D721Med (cell line): ENCODE measurements at regions not wholly inside any gene's neighbourhood (a gene's known extent, or its start where the extent isn't known, plus 50 kb on each side); places are given as distances from the start of the nearest gene placed in this dataset.

ENCODE experiments used
- DNase-seq: peaks from one replicate; pipeline ENCODE4 v3.0.0; 2011; ENCODE audit warnings: low spot score; ENCODE audit not compliant: insufficient read length
- FAIRE-seq: peaks from 2 replicates; lab custom pipeline; 2011; peaks lifted over from hg19 to GRCh38; lab: Jason Lieb, UNC
- CTCF ChIP-seq: IDR thresholded peaks from 2 replicates; pipeline ENCODE4 v1.5.1; 2012; ENCODE audit warnings: mild to moderate bottlenecking, control low read depth; ENCODE audit not compliant: insufficient read depth; ENCODE audit errors: missing control alignments

GRCh38 chrX:95218976-95219375 is 1465.7 kb upstream of the DIAPH2 start:
- no peak for TF ChIP-seq CTCF
- DNase-seq (no peak), FAIRE-seq (no peak)

- FAIRE-seq (no peak), DNase-seq (no peak)
- TF ChIP-seq CTCF = no peak
Measured at GRCh38 chrX:95248386-95248785, 1436.3 kb upstream of the DIAPH2 start.

- DNase-seq = no peak
- no peak for TF ChIP-seq CTCF
- FAIRE-seq = no peak
Measured at GRCh38 chrX:95290455-95290854, 1394.2 kb upstream of the DIAPH2 start.

GRCh38 chrX:95291561-95291960 is 1393.1 kb upstream of the DIAPH2 start:
- DNase-seq (no peak), FAIRE-seq (no peak)
- no peak for TF ChIP-seq CTCF

GRCh38 chrX:95318882-95319281 is 1365.8 kb upstream of the DIAPH2 start:
- FAIRE-seq (no peak), DNase-seq (no peak)
- TF ChIP-seq CTCF = peak; percentile 22

GRCh38 chrX:95325185-95325584 is 1359.5 kb upstream of the DIAPH2 start:
- FAIRE-seq (no peak), DNase-seq (no peak)
- TF ChIP-seq CTCF = no peak

- DNase-seq (no peak), FAIRE-seq (no peak)
- no peak for TF ChIP-seq CTCF
Measured at GRCh38 chrX:95330292-95330691, 1354.3 kb upstream of the DIAPH2 start.
